Neuron (in vitro differentiated cells): ENCODE measurements at regions not wholly inside any gene's neighbourhood (a gene's known extent, or its start where the extent isn't known, plus 50 kb on each side); places are given as distances from the start of the nearest gene placed in this dataset.
"Not testable (repeated sequence)": the region's sequence is repeated elsewhere in the genome, so short reads cannot be mapped to it uniquely, and the experiment has no call there.

Experiments
- H2AFZ ChIP-seq: one replicate; pipeline ENCODE4 v1.6.1; 2013; ENCODE audit warnings: low read depth, mild to moderate bottlenecking, inconsistent platforms, low read length, moderate library complexity
- H3K27me3 ChIP-seq: one replicate; pipeline ENCODE4 v1.6.1; 2013; ENCODE audit warnings: low read length; ENCODE audit not compliant: insufficient read depth
- H3K36me3 ChIP-seq: one replicate; pipeline ENCODE4 v1.6.1; 2013; ENCODE audit warnings: low read length; ENCODE audit not compliant: insufficient read depth
- H3K4me1 ChIP-seq: one replicate; pipeline ENCODE4 v1.6.1; 2013; ENCODE audit warnings: low read length; ENCODE audit not compliant: insufficient read depth
- H3K4me3 ChIP-seq: 2 replicates; pipeline ENCODE4 v1.5.1; 2013; ENCODE audit warnings: mild to moderate bottlenecking, low read length, moderate library complexity
- H3K9me3 ChIP-seq: one replicate; pipeline ENCODE4 v1.6.1; 2013; ENCODE audit warnings: low read length

GRCh38 chr2:67585400-67585799 lies 188.3 kb downstream of the ETAA1 start:
- Histone ChIP-seq H3K9me3 (no peaks in the 10 kb centered on the region), H3K27me3 (no peaks in the 10 kb centered on the region), H3K4me1 (no peaks in the 10 kb centered on the region), H3K4me3 (no peak overlapping the region), H2AFZ (no peak overlapping the region), H3K36me3 (no peaks in the 10 kb centered on the region)

GRCh38 chr2:67589121-67589520 lies 192.0 kb downstream of the ETAA1 start:
- not testable (repeated sequence) for H3K9me3 ChIP-seq, H2AFZ ChIP-seq, H3K36me3 ChIP-seq, H3K4me1 ChIP-seq, H3K27me3 ChIP-seq, H3K4me3 ChIP-seq

GRCh38 chr2:67594522-67594921 lies 197.4 kb downstream of the ETAA1 start:
- not testable (repeated sequence) for H3K27me3 ChIP-seq, H3K4me1 ChIP-seq, H3K9me3 ChIP-seq, H3K36me3 ChIP-seq, H3K4me3 ChIP-seq, H2AFZ ChIP-seq

- no peaks in the 10 kb centered on the region for H3K9me3 ChIP-seq
- H3K27me3 ChIP-seq, result no peaks in the 10 kb centered on the region
- H2AFZ ChIP-seq, result no peak overlapping the region
- H3K4me1 ChIP-seq, result no peaks in the 10 kb centered on the region
- H3K4me3 ChIP-seq, result no peak overlapping the region
- no peaks in the 10 kb centered on the region for H3K36me3 ChIP-seq
Observed at GRCh38 chr2:67596871-67597270, 199.7 kb downstream of the ETAA1 start.

GRCh38 chr2:67599561-67599960 lies 202.4 kb downstream of the ETAA1 start:
- Histone ChIP-seq H3K4me1 (no peaks in the 10 kb centered on the region), H2AFZ (no peak overlapping the region), H3K4me3 (no peak overlapping the region), H3K9me3 (no peaks in the 10 kb centered on the region), H3K27me3 (no peaks in the 10 kb centered on the region), H3K36me3 (no peaks in the 10 kb centered on the region)

- no peaks in the 10 kb centered on the region for H3K36me3 ChIP-seq
- H3K4me1 ChIP-seq, result no peaks in the 10 kb centered on the region
Observed at GRCh38 chr2:67600222-67600871, 203.2 kb downstream of the ETAA1 start.

GRCh38 chr2:67600946-67601345 lies 203.8 kb downstream of the ETAA1 start:
- H2AFZ ChIP-seq, result no peak overlapping the region

More at GRCh38 chr2:67600222-67600871, 203.2 kb downstream of the ETAA1 start:
- Histone ChIP-seq H2AFZ (no peak overlapping the region), H3K4me3 (no peak overlapping the region), H3K9me3 (no peaks in the 10 kb centered on the region), H3K27me3 (no peaks in the 10 kb centered on the region)

GRCh38 chr2:67604360-67604759 lies 207.2 kb downstream of the ETAA1 start:
- no peaks in the 10 kb centered on the region for H3K36me3 ChIP-seq
- H3K9me3 ChIP-seq, result no peaks in the 10 kb centered on the region
- H3K27me3 ChIP-seq, result peaks cover 6% of the 10 kb centered on the region
- H2AFZ ChIP-seq, result no peak overlapping the region
- H3K4me3 ChIP-seq, result no peak overlapping the region
- no peaks in the 10 kb centered on the region for H3K4me1 ChIP-seq

More at GRCh38 chr2:67600946-67601345, 203.8 kb downstream of the ETAA1 start:
- Histone ChIP-seq H3K9me3 (no peaks in the 10 kb centered on the region), H3K4me1 (no peaks in the 10 kb centered on the region), H3K36me3 (no peaks in the 10 kb centered on the region), H3K4me3 (no peak overlapping the region), H3K27me3 (no peaks in the 10 kb centered on the region)

- Histone ChIP-seq H3K4me3 (no peak overlapping the region), H3K4me1 (no peaks in the 10 kb centered on the region), H3K36me3 (no peaks in the 10 kb centered on the region), H3K9me3 (no peaks in the 10 kb centered on the region), H3K27me3 (no peaks in the 10 kb centered on the region), H2AFZ (no peak overlapping the region)
Observed at GRCh38 chr2:67612576-67613042, 215.5 kb downstream of the ETAA1 start.

GRCh38 chr2:67613227-67613626 lies 216.1 kb downstream of the ETAA1 start:
- H3K9me3 ChIP-seq, result no peaks in the 10 kb centered on the region
- H3K4me3 ChIP-seq, result no peak overlapping the region
- H3K27me3 ChIP-seq, result no peaks in the 10 kb centered on the region
- no peaks in the 10 kb centered on the region for H3K36me3 ChIP-seq
- H2AFZ ChIP-seq, result no peak overlapping the region
- no peaks in the 10 kb centered on the region for H3K4me1 ChIP-seq

GRCh38 chr2:67614454-67614853 lies 217.3 kb downstream of the ETAA1 start:
- Histone ChIP-seq H3K9me3 (no peaks in the 10 kb centered on the region), H3K27me3 (no peaks in the 10 kb centered on the region), H3K4me1 (no peaks in the 10 kb centered on the region)

GRCh38 chr2:67616749-67617148 lies 219.6 kb downstream of the ETAA1 start:
- H3K36me3 ChIP-seq, result no peaks in the 10 kb centered on the region
- no peak overlapping the region for H3K4me3 ChIP-seq
- no peaks in the 10 kb centered on the region for H3K4me1 ChIP-seq
- no peaks in the 10 kb centered on the region for H3K27me3 ChIP-seq
- H3K9me3 ChIP-seq, result no peaks in the 10 kb centered on the region
- no peak overlapping the region for H2AFZ ChIP-seq

More at GRCh38 chr2:67614454-67614853, 217.3 kb downstream of the ETAA1 start:
- no peak overlapping the region for H3K4me3 ChIP-seq
- H3K36me3 ChIP-seq, result no peaks in the 10 kb centered on the region
- no peak overlapping the region for H2AFZ ChIP-seq

- Histone ChIP-seq H3K4me1 (no peaks in the 10 kb centered on the region), H3K36me3 (no peaks in the 10 kb centered on the region), H3K9me3 (no peaks in the 10 kb centered on the region), H3K4me3 (no peak overlapping the region), H3K27me3 (no peaks in the 10 kb centered on the region), H2AFZ (no peak overlapping the region)
Observed at GRCh38 chr2:67619204-67619603, 222.1 kb downstream of the ETAA1 start.

GRCh38 chr2:67623741-67624140 lies 226.6 kb downstream of the ETAA1 start:
- H3K36me3 ChIP-seq, H2AFZ ChIP-seq, H3K27me3 ChIP-seq, H3K9me3 ChIP-seq, H3K4me1 ChIP-seq, H3K4me3 ChIP-seq: not testable (repeated sequence)
